ENCODE measurements at regions not wholly inside any gene's neighbourhood (a gene's known extent, or its start where the extent isn't known, plus 50 kb on each side); places are given as distances from the start of the nearest gene placed in this dataset.
"Not testable (repeated sequence)": the region's sequence is repeated elsewhere in the genome, so short reads cannot be mapped to it uniquely, and the experiment has no call there.

DNA sequence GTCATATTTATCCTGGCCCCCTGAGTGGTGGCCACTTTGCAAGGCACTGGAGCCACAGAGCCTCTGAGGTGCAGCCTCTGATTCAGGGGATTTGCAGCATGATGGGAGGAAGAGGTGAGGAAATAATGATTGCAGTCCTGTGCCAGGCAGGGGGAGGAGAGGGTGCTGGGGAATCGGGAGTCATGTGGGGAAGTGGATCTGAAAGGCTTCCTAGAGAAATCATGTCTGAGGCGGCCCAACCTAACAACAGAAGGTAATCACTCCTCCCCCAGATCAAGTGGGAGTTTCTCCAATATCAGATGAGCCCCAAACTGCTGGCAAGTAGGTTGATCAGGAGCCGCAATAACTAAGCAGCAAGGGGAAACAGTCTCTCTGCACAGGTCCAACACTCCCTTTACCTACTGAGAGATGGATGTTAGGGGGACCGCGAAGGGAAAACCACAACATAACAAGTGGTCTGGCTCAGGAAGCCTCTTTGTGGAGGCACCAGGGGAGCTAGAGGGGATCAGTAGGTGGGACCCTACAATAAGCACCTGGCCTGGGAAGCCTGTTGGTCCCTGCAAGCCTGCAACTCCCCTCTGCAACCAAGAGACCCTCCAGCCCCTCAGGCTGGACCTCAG is 71.8 kb upstream of the NPAS2 start:
- TF ChIP-seq POLR2A (IDR thresholded peaks at IDR 0.05; ENCODE audit: low read depth, low read length) = no peak
- DNase-seq (ENCODE audit: insufficient read length, low spot score) (no peak), FAIRE-seq (no peak)

DNA sequence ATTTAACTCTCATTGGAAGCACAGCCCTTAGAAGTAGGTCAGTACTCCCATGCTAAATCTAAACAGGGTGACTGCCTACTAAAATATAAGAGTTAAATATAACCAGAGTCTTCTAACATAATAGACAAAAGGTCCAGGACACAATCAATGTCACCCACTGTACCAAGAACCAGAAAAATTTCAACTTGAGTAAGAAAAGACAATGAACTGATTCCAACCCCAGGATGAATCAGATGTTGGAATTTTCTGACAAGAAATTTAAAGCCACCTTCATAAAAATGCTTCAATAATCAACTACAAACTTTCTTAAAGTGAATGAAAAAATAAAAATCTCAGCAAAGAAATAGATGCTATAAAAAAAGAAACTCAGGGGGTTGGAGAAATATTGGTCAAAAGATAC is 71.3 kb upstream of the NPAS2 start:
- no peak for TF ChIP-seq POLR2A (IDR thresholded peaks at IDR 0.05; ENCODE audit: low read depth, low read length)
- no peak for DNase-seq (ENCODE audit: insufficient read length, low spot score)
- FAIRE-seq = no peak

DNA sequence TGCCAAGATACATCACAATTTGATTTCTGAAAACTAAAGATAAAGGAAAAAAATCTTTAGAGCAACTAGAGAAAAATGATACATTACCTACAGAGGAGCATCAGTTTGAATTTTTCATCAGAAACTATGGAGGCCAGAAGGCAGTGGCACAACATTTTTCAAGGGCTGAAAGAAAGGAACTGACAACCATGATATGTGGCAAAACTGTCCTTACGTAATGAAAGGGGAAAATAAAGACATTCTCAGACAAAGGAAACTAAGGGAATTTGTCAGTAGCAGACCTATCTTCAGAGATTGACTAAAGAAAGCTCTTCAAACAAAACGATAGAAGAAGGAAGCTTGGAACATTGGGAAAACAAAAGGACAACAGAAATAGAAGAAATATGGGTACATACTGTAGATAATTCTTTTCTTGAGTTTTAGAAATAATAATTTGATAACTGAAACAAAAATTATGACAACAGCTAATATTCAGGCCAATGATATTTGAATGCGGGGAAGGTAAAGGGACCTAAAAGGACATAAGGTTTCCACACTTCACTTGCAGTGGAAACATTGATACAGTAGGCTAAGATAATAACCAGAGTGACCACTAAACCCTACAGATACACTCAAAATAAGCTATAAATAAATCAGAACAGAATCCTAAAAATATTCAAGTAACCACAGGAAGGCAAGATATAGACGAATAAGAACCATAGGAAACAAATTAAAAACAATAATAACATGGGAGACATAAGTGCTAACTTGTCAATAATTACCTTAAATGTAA is 70.0 kb upstream of the NPAS2 start:
- DNase-seq (ENCODE audit: insufficient read length, low spot score) (no peak), FAIRE-seq (no peak)
- no peak for TF ChIP-seq POLR2A (IDR thresholded peaks at IDR 0.05; ENCODE audit: low read depth, low read length)

DNA sequence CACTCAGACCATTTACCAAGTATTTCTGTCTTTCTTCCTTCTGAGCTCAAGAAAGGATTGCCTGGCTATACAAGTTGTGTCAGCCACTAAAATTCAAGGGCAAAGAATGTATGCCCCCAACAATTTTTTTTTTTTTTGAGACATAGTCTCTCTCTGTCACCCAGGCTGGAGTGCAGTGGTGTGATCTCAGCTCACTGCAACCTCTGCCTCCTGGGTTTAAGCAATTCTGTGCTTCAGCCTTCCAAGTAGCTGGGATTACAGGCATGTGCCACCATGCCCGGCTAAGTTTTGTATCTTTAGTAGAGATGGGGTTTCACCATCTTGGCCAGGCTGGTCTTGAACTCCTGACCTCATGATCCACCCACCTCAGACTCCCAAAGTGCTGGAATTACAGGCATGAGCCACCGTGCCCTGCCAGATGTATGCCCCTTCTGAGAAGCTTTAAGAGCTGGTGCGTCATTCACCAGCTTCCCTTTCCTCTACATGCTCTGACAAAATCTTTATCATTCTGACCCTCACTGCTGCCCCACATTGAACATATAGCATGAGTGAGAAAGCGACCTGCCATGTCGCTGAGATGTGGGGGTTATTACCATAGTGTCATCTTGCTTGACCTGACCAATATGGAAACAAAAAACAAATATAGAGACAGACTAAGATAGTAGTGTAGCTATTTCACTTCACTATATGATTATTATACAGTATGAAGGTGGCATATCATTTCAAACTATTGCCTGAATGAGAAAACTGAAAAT is 67.9 kb upstream of the NPAS2 start:
- not testable (repeated sequence) for DNase-seq (ENCODE audit: insufficient read length, low spot score); FAIRE-seq

DNA sequence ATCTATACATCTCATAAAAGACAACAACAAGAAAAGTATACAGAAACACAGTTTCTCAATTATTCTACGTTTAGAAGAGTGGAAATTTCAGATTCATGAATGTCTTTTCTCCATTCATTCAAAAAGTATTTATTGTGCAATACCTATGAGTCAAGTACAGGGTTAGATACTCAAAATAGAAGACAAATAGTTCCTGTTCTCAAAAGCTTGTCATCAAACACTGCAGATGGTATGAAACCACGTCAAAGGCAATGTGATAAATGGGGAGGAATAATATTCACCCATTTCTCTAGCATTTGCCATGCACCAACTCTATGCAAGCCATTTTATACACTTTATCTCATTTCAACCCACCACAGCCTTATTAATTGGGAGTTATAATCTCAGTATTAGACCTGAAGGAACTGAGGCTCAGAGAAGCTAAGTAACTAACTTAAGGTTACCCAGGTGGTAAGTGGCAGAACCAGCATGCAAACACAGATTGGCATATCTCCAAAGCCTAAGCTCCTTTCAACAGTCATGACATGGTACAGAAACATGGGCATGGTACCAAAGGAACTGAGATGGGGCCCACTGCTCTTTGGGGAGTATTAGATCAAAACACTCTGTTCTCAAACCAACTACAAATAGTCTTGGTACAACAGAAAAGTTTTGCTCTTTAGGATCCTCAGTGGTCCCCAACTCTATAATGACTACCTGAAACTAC is 67.2 kb upstream of the NPAS2 start:
- DNase-seq (ENCODE audit: insufficient read length, low spot score) = no peak
- TF ChIP-seq POLR2A (IDR thresholded peaks at IDR 0.05; ENCODE audit: low read depth, low read length) = no peak
- peak; percentile 86 for FAIRE-seq

DNA sequence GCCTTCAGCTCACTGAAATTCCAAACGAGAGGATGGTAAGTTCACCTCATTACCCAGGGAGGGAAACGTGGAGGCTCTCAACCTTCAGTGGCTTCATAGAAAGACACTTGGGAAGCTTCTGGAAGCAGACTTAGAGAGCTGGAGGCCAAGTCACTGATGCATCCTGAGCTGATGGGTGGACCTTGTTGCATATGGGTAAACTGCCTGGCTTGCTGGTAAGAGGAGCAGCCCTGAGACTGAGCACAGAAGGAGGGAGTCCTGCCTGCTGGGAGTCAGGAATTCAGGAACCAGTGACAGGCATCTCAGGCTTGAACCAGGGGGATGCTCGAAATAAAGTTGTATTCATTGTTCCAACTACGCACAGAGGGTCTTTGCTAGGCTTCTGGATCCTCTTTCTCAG is 66.5 kb upstream of the NPAS2 start:
- TF ChIP-seq POLR2A (IDR thresholded peaks at IDR 0.05; ENCODE audit: low read depth, low read length) = no peak
- FAIRE-seq (no peak), DNase-seq (ENCODE audit: insufficient read length, low spot score) (no peak)

DNA sequence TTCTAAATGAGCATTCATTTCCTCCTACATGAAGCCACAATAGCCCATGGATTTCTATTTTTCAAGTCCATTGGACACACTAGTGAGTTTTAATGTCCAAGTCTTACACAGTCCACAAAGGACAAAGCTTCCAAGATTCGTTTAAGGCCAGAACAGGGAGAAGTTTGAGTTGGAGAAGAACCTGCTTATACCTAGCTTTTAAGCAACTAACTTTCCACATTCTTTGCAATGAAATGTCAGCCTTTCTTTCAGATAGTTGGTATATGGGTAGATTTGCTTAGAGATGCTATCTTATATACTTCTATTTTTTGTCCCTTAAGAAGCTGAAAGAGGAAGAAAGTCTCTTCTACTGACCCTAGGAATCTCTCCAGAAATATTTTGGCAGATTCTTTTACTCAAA is 66.1 kb upstream of the NPAS2 start:
- FAIRE-seq (no peak), DNase-seq (ENCODE audit: insufficient read length, low spot score) (no peak)
- no peak for TF ChIP-seq POLR2A (IDR thresholded peaks at IDR 0.05; ENCODE audit: low read depth, low read length)

DNA sequence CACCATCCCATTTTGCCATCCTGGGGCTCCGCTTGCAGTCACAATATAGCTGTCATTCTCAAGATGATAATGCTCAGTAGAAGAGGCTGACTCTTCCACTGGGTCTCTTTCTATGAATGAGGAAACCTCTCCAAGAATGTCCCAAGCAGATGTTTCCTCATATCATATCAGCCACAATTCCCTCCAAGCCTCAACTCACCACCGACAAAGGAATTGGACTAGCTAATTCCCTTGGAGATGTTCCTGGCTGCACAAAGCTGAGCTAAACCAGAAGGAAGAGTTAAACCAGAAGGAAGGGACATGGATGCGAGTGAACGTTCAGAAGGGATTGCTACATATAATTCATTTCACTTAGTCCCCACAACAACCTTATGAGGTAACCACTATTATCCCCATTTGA is 65.0 kb upstream of the NPAS2 start:
- no peak for TF ChIP-seq POLR2A (IDR thresholded peaks at IDR 0.05; ENCODE audit: low read depth, low read length)
- no peak for FAIRE-seq
- DNase-seq (ENCODE audit: insufficient read length, low spot score) = no peak

DNA sequence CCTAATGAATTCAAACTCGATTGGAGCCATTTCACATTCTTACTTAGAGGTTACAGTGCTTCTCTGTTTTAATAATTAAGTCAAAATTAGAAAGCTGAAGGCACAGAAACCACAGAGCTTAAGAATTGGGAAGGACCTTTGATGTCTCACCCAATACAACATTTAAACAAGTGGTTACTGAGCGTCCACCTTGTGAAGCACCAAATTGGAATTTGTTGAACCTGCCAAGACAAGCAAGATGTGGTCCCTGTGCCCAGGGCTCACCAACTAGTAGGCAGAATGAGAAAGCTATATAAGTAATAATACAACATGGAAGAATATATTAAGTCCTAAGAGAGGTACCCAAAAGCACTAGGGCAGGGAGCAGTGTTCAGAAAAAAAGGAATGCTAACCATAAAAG is 64.5 kb upstream of the NPAS2 start:
- peak; percentile 77 for FAIRE-seq
- no peak for DNase-seq (ENCODE audit: insufficient read length, low spot score)
- no peak for TF ChIP-seq POLR2A (IDR thresholded peaks at IDR 0.05; ENCODE audit: low read depth, low read length)

DNA sequence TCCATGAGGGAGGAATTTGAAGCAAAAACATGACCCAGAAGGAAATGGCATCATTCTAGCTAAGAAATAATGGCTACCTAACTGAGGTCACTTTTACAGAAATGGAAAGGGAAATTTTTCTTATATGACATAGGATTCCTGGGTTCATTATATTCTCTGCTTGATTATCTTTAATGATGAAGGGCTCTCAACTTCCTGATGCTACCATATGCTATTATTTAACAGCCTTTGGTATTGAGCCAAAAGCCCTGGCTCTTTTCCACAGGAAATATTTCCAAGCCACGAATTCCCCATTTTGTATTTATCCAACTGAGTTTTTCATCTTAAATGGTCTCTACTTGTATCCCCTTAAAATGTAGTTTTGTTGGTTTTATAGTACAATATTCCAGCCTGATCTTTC is 63.2 kb upstream of the NPAS2 start:
- TF ChIP-seq POLR2A (IDR thresholded peaks at IDR 0.05; ENCODE audit: low read depth, low read length) = no peak
- FAIRE-seq (no peak), DNase-seq (ENCODE audit: insufficient read length, low spot score) (no peak)

DNA sequence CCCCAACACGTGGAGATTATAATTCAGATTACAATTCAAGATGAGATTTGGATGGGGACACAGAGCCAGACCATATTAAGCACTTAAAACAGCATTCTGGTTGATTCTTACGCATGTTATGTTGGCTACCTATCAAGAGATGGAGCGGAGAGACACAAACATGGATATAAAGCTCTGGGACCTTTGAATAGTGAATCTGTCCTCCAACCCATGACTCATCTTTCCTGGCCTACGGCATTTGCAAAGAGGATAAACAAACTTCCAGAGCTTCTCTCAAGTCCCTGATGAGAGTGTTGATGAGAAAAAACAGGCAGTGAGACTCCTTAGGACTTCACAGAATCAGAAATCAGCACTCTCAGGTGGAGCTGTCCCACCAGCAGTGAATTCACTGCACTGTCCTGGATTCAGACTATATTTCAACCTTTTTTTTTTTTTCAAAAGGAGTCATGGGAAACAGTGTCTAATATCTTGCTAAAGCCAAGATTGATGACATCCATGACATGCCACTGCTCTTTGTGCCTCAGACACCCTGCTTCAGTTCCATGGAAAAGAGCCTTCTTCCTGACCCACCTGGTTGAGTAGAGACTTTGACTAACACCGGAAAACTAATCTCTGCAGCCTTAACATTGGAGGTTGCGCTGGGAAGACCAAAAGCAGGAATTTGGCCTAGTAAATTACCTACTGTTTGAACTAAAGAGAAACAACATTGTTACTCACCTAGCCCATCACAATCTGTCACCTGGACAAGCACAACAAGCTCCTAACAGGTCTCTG is 62.1 kb upstream of the NPAS2 start:
- no peak for DNase-seq (ENCODE audit: insufficient read length, low spot score)
- peak; percentile 83 for FAIRE-seq
- no peak for TF ChIP-seq POLR2A (IDR thresholded peaks at IDR 0.05; ENCODE audit: low read depth, low read length)

DNA sequence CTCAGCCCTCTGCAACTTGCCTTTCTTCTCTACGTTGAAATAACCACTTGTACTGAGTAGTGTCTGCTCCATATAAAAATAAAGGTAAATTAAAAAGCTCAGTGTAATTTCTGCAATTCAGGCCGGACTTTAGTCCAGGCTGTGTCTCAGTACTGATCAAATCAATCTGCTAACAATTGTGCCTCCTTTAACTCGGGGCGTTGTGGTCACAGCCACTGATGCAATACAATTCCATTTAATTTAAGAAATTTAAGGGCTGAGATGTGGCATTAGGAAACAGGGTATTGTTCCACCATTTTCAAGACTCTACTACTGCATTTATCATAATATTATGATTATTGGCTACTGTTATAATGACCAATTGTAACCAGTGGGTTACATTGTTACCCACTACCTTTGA is 60.0 kb upstream of the NPAS2 start:
- no peak for FAIRE-seq
- no peak for DNase-seq (ENCODE audit: insufficient read length, low spot score)
- no peak for TF ChIP-seq POLR2A (IDR thresholded peaks at IDR 0.05; ENCODE audit: low read depth, low read length)

DNA sequence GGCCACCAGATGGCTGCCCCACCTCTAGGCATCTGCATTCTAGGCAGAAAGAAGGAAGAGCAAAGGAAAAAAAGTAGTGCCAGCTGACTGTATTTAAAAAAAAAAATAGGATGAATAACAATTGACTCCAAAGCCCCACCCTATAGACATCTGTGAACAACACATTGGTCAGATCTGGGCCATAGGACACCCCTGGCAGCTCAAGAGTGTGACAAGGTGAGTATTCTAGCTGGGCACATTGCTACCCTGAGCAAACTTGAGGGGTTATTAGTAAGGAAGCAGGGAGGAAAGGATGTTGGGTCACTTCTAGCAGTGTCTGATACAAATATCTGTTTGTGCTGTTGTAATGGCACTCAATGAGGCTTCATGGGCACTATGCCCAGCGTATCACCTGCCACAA is 58.6 kb upstream of the NPAS2 start:
- FAIRE-seq = no peak
- DNase-seq (ENCODE audit: insufficient read length, low spot score) = no peak
- no peak for TF ChIP-seq POLR2A (IDR thresholded peaks at IDR 0.05; ENCODE audit: low read depth, low read length)

Measured in H54 (cell line).